ENCODE measurements at regions not wholly inside any gene's neighbourhood (a gene's known extent, or its start where the extent isn't known, plus 50 kb on each side); places are given as distances from the start of the nearest gene placed in this dataset.

GRCh38 chr4:30879855-30880598, 159.9 kb downstream of the PCDH7 start:
- TF ChIP-seq, protein P1, sequence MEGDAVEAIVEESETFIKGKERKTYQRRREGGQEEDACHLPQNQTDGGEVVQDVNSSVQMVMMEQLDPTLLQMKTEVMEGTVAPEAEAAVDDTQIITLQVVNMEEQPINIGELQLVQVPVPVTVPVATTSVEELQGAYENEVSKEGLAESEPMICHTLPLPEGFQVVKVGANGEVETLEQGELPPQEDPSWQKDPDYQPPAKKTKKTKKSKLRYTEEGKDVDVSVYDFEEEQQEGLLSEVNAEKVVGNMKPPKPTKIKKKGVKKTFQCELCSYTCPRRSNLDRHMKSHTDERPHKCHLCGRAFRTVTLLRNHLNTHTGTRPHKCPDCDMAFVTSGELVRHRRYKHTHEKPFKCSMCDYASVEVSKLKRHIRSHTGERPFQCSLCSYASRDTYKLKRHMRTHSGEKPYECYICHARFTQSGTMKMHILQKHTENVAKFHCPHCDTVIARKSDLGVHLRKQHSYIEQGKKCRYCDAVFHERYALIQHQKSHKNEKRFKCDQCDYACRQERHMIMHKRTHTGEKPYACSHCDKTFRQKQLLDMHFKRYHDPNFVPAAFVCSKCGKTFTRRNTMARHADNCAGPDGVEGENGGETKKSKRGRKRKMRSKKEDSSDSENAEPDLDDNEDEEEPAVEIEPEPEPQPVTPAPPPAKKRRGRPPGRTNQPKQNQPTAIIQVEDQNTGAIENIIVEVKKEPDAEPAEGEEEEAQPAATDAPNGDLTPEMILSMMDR (IDR thresholded peaks at IDR 0.05; ENCODE audit: insufficient read depth, low read length, poor library complexity, severe bottlenecking) = no peak
- no peak for DNase-seq (ENCODE audit: low read depth)
- no peak overlapping the region for H3K4me3 ChIP-seq (ENCODE audit: low read depth, low read length)
- no peaks in the 10 kb centered on the region for H3K27me3 ChIP-seq (ENCODE audit: control insufficient read depth, insufficient read depth, low read length)
- H3K36me3 ChIP-seq (ENCODE audit: control insufficient read depth, insufficient read depth, low read length) = no peaks in the 10 kb centered on the region

DNA sequence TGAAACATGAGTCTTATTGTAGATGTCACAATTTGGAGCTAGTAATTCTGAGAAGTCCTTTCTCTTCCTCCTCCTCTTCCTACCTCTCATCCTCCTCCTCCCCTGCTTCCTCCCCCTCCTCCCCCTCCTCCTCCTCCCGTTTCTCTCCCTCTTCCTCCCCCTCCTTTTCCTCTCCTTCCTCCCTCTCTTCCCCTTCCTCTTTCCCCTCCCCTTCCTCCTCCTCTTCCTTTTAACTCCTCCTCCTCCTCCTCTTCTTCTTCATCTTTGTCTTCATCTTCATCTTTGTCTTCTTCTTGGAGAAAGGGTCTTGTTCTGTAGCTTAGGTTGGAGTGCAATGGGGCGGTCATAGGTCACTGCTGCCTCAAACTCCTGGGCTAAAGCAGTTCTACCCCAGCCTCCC, 161.8 kb downstream of the PCDH7 start:
- Histone ChIP-seq H3K4me3 (ENCODE audit: low read depth, low read length) (no peak overlapping the region), H3K36me3 (ENCODE audit: control insufficient read depth, insufficient read depth, low read length) (no peaks in the 10 kb centered on the region), H3K27me3 (ENCODE audit: control insufficient read depth, insufficient read depth, low read length) (no peaks in the 10 kb centered on the region)
- TF ChIP-seq, protein P1 (IDR thresholded peaks at IDR 0.05; ENCODE audit: insufficient read depth, low read length, poor library complexity, severe bottlenecking) = no peak
- DNase-seq (ENCODE audit: low read depth) = no peak

DNA sequence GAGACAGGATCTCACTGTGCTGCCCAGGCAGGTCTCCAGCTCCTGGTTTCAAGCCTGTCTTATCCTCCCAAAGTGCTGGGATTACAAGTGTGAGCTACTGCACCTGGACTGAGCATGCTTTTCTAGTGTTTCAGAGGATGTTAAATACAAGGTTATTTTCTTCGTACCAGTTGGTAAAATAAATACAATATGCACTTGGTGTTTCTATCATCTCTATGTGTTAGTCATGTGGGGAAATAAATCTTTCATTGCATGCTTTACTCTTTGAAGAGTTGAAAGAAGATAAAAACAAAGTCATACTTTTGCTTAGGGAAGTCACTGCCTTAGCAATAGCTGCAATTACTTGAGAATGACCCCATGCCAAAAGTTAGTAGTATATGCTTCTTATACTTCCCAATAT, 162.3 kb downstream of the PCDH7 start:
- no peaks in the 10 kb centered on the region for H3K27me3 ChIP-seq (ENCODE audit: control insufficient read depth, insufficient read depth, low read length)
- TF ChIP-seq, protein P1 (IDR thresholded peaks at IDR 0.05; ENCODE audit: insufficient read depth, low read length, poor library complexity, severe bottlenecking) = no peak
- no peak overlapping the region for H3K4me3 ChIP-seq (ENCODE audit: low read depth, low read length)
- DNase-seq (ENCODE audit: low read depth) = no peak
- H3K36me3 ChIP-seq (ENCODE audit: control insufficient read depth, insufficient read depth, low read length) = no peaks in the 10 kb centered on the region

DNA sequence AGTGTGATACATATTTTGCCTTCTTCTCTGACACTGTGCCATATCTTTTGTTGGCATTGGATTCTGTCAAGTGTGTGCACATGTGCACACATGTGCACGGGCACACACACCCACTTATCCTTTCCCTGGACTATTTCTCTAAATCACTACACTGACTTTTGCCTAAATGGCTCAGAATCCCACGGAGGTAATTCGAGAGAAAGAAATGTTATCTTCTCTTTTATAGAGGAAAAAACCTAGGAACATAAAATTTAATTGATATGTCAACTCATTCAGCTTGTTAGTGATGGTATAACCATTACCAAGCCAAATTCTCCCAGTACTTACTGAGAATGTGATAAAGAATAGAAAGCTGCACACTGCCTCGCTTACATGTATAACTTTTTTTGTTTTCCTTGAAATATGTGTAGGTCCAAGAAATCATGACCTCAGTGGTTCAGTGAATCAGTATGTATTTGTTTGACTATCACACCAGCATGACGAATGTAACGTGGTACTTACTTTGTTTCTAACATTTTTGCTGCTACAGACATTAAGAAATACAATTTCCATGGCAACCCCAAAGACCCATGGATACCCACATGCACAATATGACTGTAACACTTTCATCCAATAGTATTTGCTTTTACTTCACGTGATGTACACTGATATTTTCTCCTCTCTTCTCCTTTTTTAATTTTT, 163.0 kb downstream of the PCDH7 start:
- Histone ChIP-seq H3K27me3 (ENCODE audit: control insufficient read depth, insufficient read depth, low read length) (no peaks in the 10 kb centered on the region), H3K4me3 (ENCODE audit: low read depth, low read length) (no peak overlapping the region), H3K36me3 (ENCODE audit: control insufficient read depth, insufficient read depth, low read length) (no peaks in the 10 kb centered on the region)
- TF ChIP-seq, protein P1 (IDR thresholded peaks at IDR 0.05; ENCODE audit: insufficient read depth, low read length, poor library complexity, severe bottlenecking) = no peak
- DNase-seq (ENCODE audit: low read depth) = no peak

DNA sequence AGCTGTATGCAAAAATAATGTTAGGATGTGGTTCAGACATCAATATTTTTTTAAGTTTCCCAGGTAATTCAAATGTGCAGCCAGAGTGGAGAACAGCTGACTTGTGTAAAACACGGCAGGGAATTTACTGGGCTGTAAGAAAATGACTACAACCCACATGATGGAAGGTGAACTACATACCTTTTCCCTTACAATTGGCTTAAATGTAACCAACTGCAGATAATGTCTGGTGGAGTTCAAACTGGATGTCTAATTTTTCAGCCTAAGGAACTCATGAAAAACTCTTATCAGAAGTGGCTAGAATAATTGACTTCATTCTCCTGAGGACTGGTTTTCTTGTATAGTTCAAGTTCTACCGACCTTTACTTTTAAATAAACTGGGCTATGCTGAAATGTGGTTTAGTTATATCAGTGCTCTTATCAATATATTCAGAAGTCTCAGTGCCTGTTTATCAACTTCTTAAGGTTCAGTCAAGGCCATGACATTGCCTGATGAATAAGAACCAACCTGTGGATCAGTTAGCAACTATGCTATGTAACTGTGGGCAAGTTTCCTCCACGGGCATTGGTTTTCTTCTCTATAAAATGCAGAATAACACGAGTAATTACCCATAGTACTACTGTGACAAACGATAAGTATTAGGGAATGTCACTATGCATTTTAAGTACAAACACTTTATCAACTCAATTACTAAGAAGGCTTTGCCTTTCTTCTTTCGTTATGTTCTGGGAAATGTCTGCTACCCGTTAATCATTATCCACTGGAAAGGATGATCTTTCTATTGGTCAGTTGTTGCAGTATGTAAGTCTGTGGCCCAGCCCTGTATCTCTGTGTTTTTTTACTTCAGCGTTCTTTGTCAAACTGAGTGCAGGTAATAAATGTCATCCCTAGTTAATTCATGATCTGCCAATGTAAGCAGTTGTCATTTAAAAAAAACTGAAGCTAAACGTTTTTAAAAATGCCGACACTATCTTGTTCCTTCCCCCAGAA, 181.6 kb downstream of the PCDH7 start:
- DNase-seq (ENCODE audit: low read depth) = peak; percentile 9
- TF ChIP-seq, protein P1 (IDR thresholded peaks at IDR 0.05; ENCODE audit: insufficient read depth, low read length, poor library complexity, severe bottlenecking) = no peak

More for the DNA sequence above, 181.6 kb downstream of the PCDH7 start:
- Histone ChIP-seq H3K4me3 (ENCODE audit: low read depth, low read length) (no peak overlapping the region), H3K27me3 (ENCODE audit: control insufficient read depth, insufficient read depth, low read length) (no peaks in the 10 kb centered on the region), H3K36me3 (ENCODE audit: control insufficient read depth, insufficient read depth, low read length) (no peaks in the 10 kb centered on the region)

Data from kidney epithelial cell (primary cell).